HUES48 (cell line): ENCODE measurements at regions not wholly inside any gene's neighbourhood (a gene's known extent, or its start where the extent isn't known, plus 50 kb on each side); places are given as distances from the start of the nearest gene placed in this dataset.

Source experiments
- H3K27ac ChIP-seq: one replicate; pipeline ENCODE4 v1.7.0; 2013; ENCODE audit warnings: low read depth, low read length, inconsistent platforms
- H3K27me3 ChIP-seq: 2 replicates; pipeline ENCODE4 v1.6.1; 2013; ENCODE audit warnings: mild to moderate bottlenecking, low read length; ENCODE audit not compliant: control insufficient read depth, insufficient read depth
- H3K36me3 ChIP-seq: 2 replicates; pipeline ENCODE4 v1.6.1; 2013; ENCODE audit warnings: low read length; ENCODE audit not compliant: control insufficient read depth, insufficient read depth
- H3K4me1 ChIP-seq: 2 replicates; pipeline ENCODE4 v1.6.1; 2013; ENCODE audit warnings: mild to moderate bottlenecking, low read length; ENCODE audit not compliant: control insufficient read depth, insufficient read depth
- H3K4me3 ChIP-seq: 2 replicates; pipeline ENCODE4 v1.5.1; 2013; ENCODE audit warnings: mild to moderate bottlenecking, low read depth, low read length
- H3K9ac ChIP-seq: 2 replicates; pipeline ENCODE4 v1.6.1; 2013; ENCODE audit warnings: mild to moderate bottlenecking, low read depth, low read length, moderate library complexity
- H3K9me3 ChIP-seq: 2 replicates; pipeline ENCODE4 v1.6.1; 2013; ENCODE audit warnings: low read length; ENCODE audit not compliant: control insufficient read depth, insufficient read depth

- no peaks in the 10 kb centered on the region for H3K9me3 ChIP-seq
- no peak overlapping the region for H3K4me3 ChIP-seq
Measured at GRCh38 chr15:96764946-96765345, 434.4 kb downstream of the NR2F2 start.

GRCh38 chr15:96766366-96766765 is 435.9 kb downstream of the NR2F2 start:
- Histone ChIP-seq H3K9me3 (no peaks in the 10 kb centered on the region), H3K27me3 (no peaks in the 10 kb centered on the region)

More at GRCh38 chr15:96764946-96765345, 434.4 kb downstream of the NR2F2 start:
- H3K4me1 ChIP-seq: no peaks in the 10 kb centered on the region
- H3K27me3 ChIP-seq: no peaks in the 10 kb centered on the region
- H3K27ac ChIP-seq: no peak overlapping the region
- no peak overlapping the region for H3K9ac ChIP-seq
- no peaks in the 10 kb centered on the region for H3K36me3 ChIP-seq

GRCh38 chr15:96767703-96768434 is 437.4 kb downstream of the NR2F2 start:
- H3K9ac ChIP-seq: no peak overlapping the region
- H3K27me3 ChIP-seq: no peaks in the 10 kb centered on the region
- H3K27ac ChIP-seq: no peak overlapping the region
- no peak overlapping the region for H3K4me3 ChIP-seq
- H3K9me3 ChIP-seq: no peaks in the 10 kb centered on the region
- H3K36me3 ChIP-seq: no peaks in the 10 kb centered on the region
- no peaks in the 10 kb centered on the region for H3K4me1 ChIP-seq

More at GRCh38 chr15:96766366-96766765, 435.9 kb downstream of the NR2F2 start:
- H3K4me1 ChIP-seq: no peaks in the 10 kb centered on the region
- H3K9ac ChIP-seq: no peak overlapping the region
- no peaks in the 10 kb centered on the region for H3K36me3 ChIP-seq
- H3K27ac ChIP-seq: no peak overlapping the region
- no peak overlapping the region for H3K4me3 ChIP-seq

GRCh38 chr15:96768435-96768789 is 437.9 kb downstream of the NR2F2 start:
- Histone ChIP-seq H3K27ac (no peak overlapping the region), H3K4me1 (no peaks in the 10 kb centered on the region), H3K27me3 (no peaks in the 10 kb centered on the region), H3K9me3 (no peaks in the 10 kb centered on the region), H3K9ac (no peak overlapping the region), H3K4me3 (no peak overlapping the region), H3K36me3 (no peaks in the 10 kb centered on the region)

GRCh38 chr15:96771035-96771434 is 440.5 kb downstream of the NR2F2 start:
- Histone ChIP-seq H3K9ac (no peak overlapping the region), H3K9me3 (no peaks in the 10 kb centered on the region), H3K27me3 (no peaks in the 10 kb centered on the region), H3K4me3 (no peak overlapping the region), H3K27ac (no peak overlapping the region), H3K4me1 (0 out of 2 replicates have a peak, but pooled peaks cover 4% of the 10 kb centered on the region), H3K36me3 (no peaks in the 10 kb centered on the region)

- Histone ChIP-seq H3K4me1 (0 out of 2 replicates have a peak, but pooled peaks cover 4% of the 10 kb centered on the region), H3K27ac (no peak overlapping the region), H3K4me3 (no peak overlapping the region), H3K36me3 (no peaks in the 10 kb centered on the region), H3K9me3 (no peaks in the 10 kb centered on the region), H3K9ac (no peak overlapping the region), H3K27me3 (no peaks in the 10 kb centered on the region)
Measured at GRCh38 chr15:96774216-96774615, 443.7 kb downstream of the NR2F2 start.

GRCh38 chr15:96783746-96784145 is 453.2 kb downstream of the NR2F2 start:
- H3K4me1 ChIP-seq: no peaks in the 10 kb centered on the region
- no peaks in the 10 kb centered on the region for H3K9me3 ChIP-seq
- H3K36me3 ChIP-seq: no peaks in the 10 kb centered on the region
- no peak overlapping the region for H3K27ac ChIP-seq
- H3K9ac ChIP-seq: no peak overlapping the region
- no peak overlapping the region for H3K4me3 ChIP-seq
- no peaks in the 10 kb centered on the region for H3K27me3 ChIP-seq

GRCh38 chr15:96790004-96790403 is 459.5 kb downstream of the NR2F2 start:
- Histone ChIP-seq H3K4me1 (no peaks in the 10 kb centered on the region), H3K27me3 (no peaks in the 10 kb centered on the region), H3K9me3 (no peaks in the 10 kb centered on the region), H3K36me3 (no peaks in the 10 kb centered on the region), H3K9ac (no peak overlapping the region), H3K4me3 (no peak overlapping the region), H3K27ac (no peak overlapping the region)

GRCh38 chr15:96792216-96792615 is 461.7 kb downstream of the NR2F2 start:
- H3K36me3 ChIP-seq: no peaks in the 10 kb centered on the region
- H3K4me3 ChIP-seq: no peak overlapping the region
- H3K9me3 ChIP-seq: no peaks in the 10 kb centered on the region
- no peaks in the 10 kb centered on the region for H3K4me1 ChIP-seq
- H3K27me3 ChIP-seq: no peaks in the 10 kb centered on the region
- no peak overlapping the region for H3K27ac ChIP-seq
- no peak overlapping the region for H3K9ac ChIP-seq

- Histone ChIP-seq H3K36me3 (no peaks in the 10 kb centered on the region), H3K4me3 (no peak overlapping the region), H3K4me1 (no peaks in the 10 kb centered on the region), H3K9ac (no peak overlapping the region), H3K27ac (no peak overlapping the region), H3K27me3 (no peaks in the 10 kb centered on the region), H3K9me3 (no peaks in the 10 kb centered on the region)
Measured at GRCh38 chr15:96796841-96797240, 466.3 kb downstream of the NR2F2 start.

GRCh38 chr15:96801576-96802150 is 471.2 kb downstream of the NR2F2 start:
- H3K9me3 ChIP-seq: no peaks in the 10 kb centered on the region
- H3K36me3 ChIP-seq: no peaks in the 10 kb centered on the region
- no peak overlapping the region for H3K9ac ChIP-seq
- peaks cover 20% of the 10 kb centered on the region for H3K4me1 ChIP-seq
- H3K27ac ChIP-seq: no peak overlapping the region
- H3K27me3 ChIP-seq: no peaks in the 10 kb centered on the region
- H3K4me3 ChIP-seq: no peak overlapping the region
